ENCODE measurements at regions not wholly inside any gene's neighbourhood (a gene's known extent, or its start where the extent isn't known, plus 50 kb on each side); places are given as distances from the start of the nearest gene placed in this dataset.

DNA sequence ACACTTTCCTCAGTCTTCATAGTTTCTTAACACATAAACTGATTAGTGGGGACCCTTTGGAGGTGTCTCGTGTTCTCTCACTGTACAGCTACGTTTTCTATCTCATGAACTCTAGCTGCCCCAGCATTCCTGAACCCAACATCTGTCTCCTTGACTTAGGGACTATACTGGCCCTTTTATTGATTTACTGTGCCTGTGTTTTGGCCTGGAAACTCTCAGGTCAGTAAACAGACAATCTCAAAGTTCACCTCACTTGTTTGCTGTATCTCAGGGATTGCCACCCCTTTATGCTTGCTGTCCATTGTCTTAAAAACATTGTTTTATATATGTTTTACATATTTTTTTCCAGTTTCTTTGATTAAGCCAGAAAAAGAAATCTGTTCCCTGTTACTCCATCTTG lies 222.8 kb downstream of the FAM170A start:
- BruUV-seq (replicated peaks), result no TSS peak
- no CpG with 5 or more reads among the region's 2 CpGs for WGBS, 2 experiments (ENCODE audit: extremely low coverage in 2 of 2, insufficient read length in 1 of 2)
- POLR2A ChIA-PET (ENCODE audit: unreplicated experiment), result no interaction called here
- Histone ChIP-seq H2AK5ac (ENCODE audit: low read depth, low read length) (no peak overlapping the region), H3K56ac (ENCODE audit: extremely low read depth, insufficient read depth, low read length) (no peak overlapping the region), H4K8ac (ENCODE audit: low read depth in 2 of 2, low read length in 2 of 2) (no peak overlapping the region), H2BK15ac (ENCODE audit: low read depth, low read length) (no peak overlapping the region), H2BK5ac (ENCODE audit: low read depth, low read length, poor library complexity, severe bottlenecking) (no peak overlapping the region), H3K79me1 (ENCODE audit: low read depth in 1 of 2, low read length in 2 of 2) (no peaks in the 10 kb centered on the region), H3K27me3 (ENCODE audit: control insufficient read depth, insufficient read depth, low read length) (no peaks in the 10 kb centered on the region), H3K23ac (ENCODE audit: low read depth, low read length) (no peak overlapping the region), H3K36me3 (ENCODE audit: control insufficient read depth, insufficient read depth, low read length) (no peaks in the 10 kb centered on the region), H3K4me3 (ENCODE audit: insufficient read depth, low read depth, low read length) (no peak overlapping the region), H3K4ac (ENCODE audit: low read depth, low read length) (no peak overlapping the region), H3K4me1 (ENCODE audit: control insufficient read depth, insufficient read depth, low read length) (no peaks in the 10 kb centered on the region), H2AK9ac (replicated peaks; ENCODE audit: low read depth, low read length, poor library complexity) (no peak overlapping the region), H4K91ac (ENCODE audit: insufficient read depth, low read depth, low read length) (no peak overlapping the region), H4K20me1 (ENCODE audit: insufficient read depth, low read length) (no peaks in the 10 kb centered on the region), H3K27ac (ENCODE audit: insufficient read depth, low read length) (no peak overlapping the region), H2AFZ (replicated peaks; ENCODE audit: low read length, poor library complexity) (no peak overlapping the region), H3K9ac (ENCODE audit: low read depth, low read length) (no peak overlapping the region), H3K14ac (replicated peaks; ENCODE audit: low read depth, low read length) (no peak overlapping the region), H3K9me1 (ENCODE audit: insufficient read depth, low read length) (no peaks in the 10 kb centered on the region), H2BK20ac (ENCODE audit: low read depth, low read length) (no peak overlapping the region), H3K4me2 (ENCODE audit: low read depth, low read length) (no peak overlapping the region), H3K18ac (ENCODE audit: low read depth, low read length) (no peak overlapping the region), H4K5ac (ENCODE audit: low read depth, low read length) (no peak overlapping the region), H3K9me3 (ENCODE audit: control insufficient read depth, insufficient read depth, low read length) (no peaks in the 10 kb centered on the region), H2BK120ac (ENCODE audit: low read depth, low read length) (no peak overlapping the region)
- TF ChIP-seq POLR2A (IDR thresholded peaks at IDR 0.05; ENCODE audit: low read depth, low read length) (no peak), MAZ (IDR thresholded peaks at IDR 0.05; ENCODE audit: borderline replicate concordance, low read depth, low read length) (no peak), NFE2L2 (IDR thresholded peaks at IDR 0.05; ENCODE audit: low read depth, low read length) (no peak), MAFK (IDR thresholded peaks at IDR 0.05; ENCODE audit: low read depth, low read length) (no peak), SMC3 (IDR thresholded peaks at IDR 0.05; ENCODE audit: low read depth, low read length) (no peak), BHLHE40 (IDR thresholded peaks at IDR 0.05; ENCODE audit: low read depth, low read length) (no peak), RCOR1 (IDR thresholded peaks at IDR 0.05; ENCODE audit: insufficient replicate concordance, low read length) (no peak), RAD21 (IDR thresholded peaks at IDR 0.05; ENCODE audit: low read length) (no peak), CHD1 (IDR thresholded peaks at IDR 0.05; ENCODE audit: low read depth, low read length) (no peak), CEBPB (IDR thresholded peaks at IDR 0.05; ENCODE audit: low read depth, low read length) (no peak), MXI1 (IDR thresholded peaks at IDR 0.05; ENCODE audit: borderline replicate concordance, low read depth, low read length) (no peak), RFX5 (IDR thresholded peaks at IDR 0.05; ENCODE audit: low read depth, low read length) (no peak), FOS (IDR thresholded peaks at IDR 0.05; ENCODE audit: low read depth, low read length) (no peak)
- TF ChIP-seq, protein P1, sequence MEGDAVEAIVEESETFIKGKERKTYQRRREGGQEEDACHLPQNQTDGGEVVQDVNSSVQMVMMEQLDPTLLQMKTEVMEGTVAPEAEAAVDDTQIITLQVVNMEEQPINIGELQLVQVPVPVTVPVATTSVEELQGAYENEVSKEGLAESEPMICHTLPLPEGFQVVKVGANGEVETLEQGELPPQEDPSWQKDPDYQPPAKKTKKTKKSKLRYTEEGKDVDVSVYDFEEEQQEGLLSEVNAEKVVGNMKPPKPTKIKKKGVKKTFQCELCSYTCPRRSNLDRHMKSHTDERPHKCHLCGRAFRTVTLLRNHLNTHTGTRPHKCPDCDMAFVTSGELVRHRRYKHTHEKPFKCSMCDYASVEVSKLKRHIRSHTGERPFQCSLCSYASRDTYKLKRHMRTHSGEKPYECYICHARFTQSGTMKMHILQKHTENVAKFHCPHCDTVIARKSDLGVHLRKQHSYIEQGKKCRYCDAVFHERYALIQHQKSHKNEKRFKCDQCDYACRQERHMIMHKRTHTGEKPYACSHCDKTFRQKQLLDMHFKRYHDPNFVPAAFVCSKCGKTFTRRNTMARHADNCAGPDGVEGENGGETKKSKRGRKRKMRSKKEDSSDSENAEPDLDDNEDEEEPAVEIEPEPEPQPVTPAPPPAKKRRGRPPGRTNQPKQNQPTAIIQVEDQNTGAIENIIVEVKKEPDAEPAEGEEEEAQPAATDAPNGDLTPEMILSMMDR (conservative IDR thresholded peaks at IDR 0.05; ENCODE audit: low read depth, low read length), result no peak
- TF ChIP-seq, protein P2, sequence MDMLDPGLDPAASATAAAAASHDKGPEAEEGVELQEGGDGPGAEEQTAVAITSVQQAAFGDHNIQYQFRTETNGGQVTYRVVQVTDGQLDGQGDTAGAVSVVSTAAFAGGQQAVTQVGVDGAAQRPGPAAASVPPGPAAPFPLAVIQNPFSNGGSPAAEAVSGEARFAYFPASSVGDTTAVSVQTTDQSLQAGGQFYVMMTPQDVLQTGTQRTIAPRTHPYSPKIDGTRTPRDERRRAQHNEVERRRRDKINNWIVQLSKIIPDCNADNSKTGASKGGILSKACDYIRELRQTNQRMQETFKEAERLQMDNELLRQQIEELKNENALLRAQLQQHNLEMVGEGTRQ (IDR thresholded peaks at IDR 0.05; ENCODE audit: low read depth, low read length), result no peak
- TF ChIP-seq, protein P3, sequence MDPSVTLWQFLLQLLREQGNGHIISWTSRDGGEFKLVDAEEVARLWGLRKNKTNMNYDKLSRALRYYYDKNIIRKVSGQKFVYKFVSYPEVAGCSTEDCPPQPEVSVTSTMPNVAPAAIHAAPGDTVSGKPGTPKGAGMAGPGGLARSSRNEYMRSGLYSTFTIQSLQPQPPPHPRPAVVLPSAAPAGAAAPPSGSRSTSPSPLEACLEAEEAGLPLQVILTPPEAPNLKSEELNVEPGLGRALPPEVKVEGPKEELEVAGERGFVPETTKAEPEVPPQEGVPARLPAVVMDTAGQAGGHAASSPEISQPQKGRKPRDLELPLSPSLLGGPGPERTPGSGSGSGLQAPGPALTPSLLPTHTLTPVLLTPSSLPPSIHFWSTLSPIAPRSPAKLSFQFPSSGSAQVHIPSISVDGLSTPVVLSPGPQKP (IDR thresholded peaks at IDR 0.05; ENCODE audit: borderline replicate concordance, low read depth, low read length), result no peak
- intact Hi-C loops (cut with micrococcal nuclease), result no loop called here
- in situ Hi-C loops (cut with MboI; ENCODE audit: low sequenced_read_pairs), result no loop called here
- CTCF ChIA-PET, result no interaction called here
- DNase-seq (no peak), ATAC-seq (ENCODE audit: low read depth) (no peak)
- dilution Hi-C loops (cut with HindIII; ENCODE audit: low sequenced_read_pairs, unreplicated experiment), result no loop called here
